Mesothelial cell of epicardium (in vitro differentiated cells): ENCODE measurements at regions not wholly inside any gene's neighbourhood (a gene's known extent, or its start where the extent isn't known, plus 50 kb on each side); places are given as distances from the start of the nearest gene placed in this dataset.
"Not testable (repeated sequence)": the region's sequence is repeated elsewhere in the genome, so short reads cannot be mapped to it uniquely, and the experiment has no call there.

ENCODE experiments used
- DNase-seq, 2 experiments: peaks; one replicate each; pipeline ENCODE4 v3.0.0; 2021; ENCODE audit warnings: low spot score in 2 of 2; ENCODE audit not compliant: unreplicated experiment in 2 of 2
- H3K27ac Mint-ChIP-seq: 2 replicates; pipeline ENCODE4 v1.8.0; 2021; ENCODE audit warnings: mixed read lengths
- H3K27me3 Mint-ChIP-seq: 2 replicates; pipeline ENCODE4 v1.8.0; 2021; ENCODE audit warnings: low read depth, mixed read lengths
- H3K36me3 Mint-ChIP-seq: 2 replicates; pipeline ENCODE4 v1.8.0; 2021; ENCODE audit warnings: mixed read lengths
- H3K4me1 Mint-ChIP-seq: 2 replicates; pipeline ENCODE4 v1.8.0; 2021; ENCODE audit warnings: mixed read lengths
- H3K4me3 Mint-ChIP-seq: 2 replicates; pipeline ENCODE4 v1.8.0; 2021; ENCODE audit warnings: mild to moderate bottlenecking, moderate library complexity, mixed read lengths
- H3K9me3 Mint-ChIP-seq: 2 replicates; pipeline ENCODE4 v1.8.0; 2021; ENCODE audit warnings: mixed read lengths

DNA sequence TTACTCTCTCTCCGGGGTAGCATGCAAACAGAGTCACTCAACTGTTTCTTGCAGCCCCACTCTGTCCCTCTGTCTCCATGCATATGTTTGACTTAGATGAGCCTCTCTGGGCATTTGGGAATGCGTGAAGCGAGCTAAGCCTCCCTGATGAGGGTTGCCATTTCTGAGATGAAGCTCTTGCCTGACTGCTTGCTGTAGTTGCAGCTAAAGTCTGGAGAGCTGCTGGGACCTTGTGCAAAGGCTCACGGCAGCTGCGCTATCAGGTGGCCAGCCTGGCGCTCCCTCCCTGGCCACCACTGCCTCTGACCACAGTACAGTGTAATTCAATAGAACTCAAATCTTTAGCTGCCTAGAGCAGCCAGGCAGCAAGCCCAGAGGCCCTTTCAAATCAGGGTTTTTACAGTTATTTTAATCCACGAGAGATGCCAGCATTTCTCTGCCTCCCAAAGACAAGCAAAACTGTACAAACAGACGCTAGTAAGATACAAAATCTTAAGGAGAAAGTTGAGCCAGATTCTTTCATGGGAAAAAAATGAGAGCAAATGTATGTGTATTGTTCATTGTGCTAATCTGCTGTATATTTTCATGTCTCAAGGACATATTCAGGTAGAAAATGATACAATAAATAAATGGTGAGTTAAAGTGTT is 694.6 kb downstream of the PRIM2 start:
- not testable (repeated sequence) for DNase-seq, H3K4me1 Mint-ChIP-seq, H3K27me3 Mint-ChIP-seq, H3K4me3 Mint-ChIP-seq, H3K36me3 Mint-ChIP-seq, H3K27ac Mint-ChIP-seq
- H3K9me3 Mint-ChIP-seq, result peaks cover 59% of the 10 kb centered on the region

DNA sequence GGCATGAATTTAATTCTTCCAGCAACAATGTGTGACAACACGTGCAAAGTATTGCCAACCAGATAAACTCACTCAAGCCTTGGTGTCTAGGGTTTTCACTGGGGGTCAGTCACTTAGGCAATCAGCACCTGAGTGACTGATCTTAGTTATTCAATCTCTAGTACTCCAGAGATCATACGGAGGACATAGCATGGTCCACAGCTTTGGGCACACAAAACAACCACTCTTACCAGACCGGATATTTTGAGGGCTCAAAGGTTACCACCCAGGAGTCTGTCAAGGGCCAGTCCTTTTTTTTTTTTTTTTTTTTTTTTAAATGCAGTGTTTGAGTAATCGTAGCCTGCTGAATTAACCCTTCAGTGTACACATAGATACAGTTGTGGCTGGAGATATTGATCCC is 699.2 kb downstream of the PRIM2 start:
- not testable (repeated sequence) for H3K27ac Mint-ChIP-seq, H3K4me3 Mint-ChIP-seq, DNase-seq, H3K4me1 Mint-ChIP-seq, H3K36me3 Mint-ChIP-seq, H3K27me3 Mint-ChIP-seq
- H3K9me3 Mint-ChIP-seq, result peaks cover 56% of the 10 kb centered on the region

DNA sequence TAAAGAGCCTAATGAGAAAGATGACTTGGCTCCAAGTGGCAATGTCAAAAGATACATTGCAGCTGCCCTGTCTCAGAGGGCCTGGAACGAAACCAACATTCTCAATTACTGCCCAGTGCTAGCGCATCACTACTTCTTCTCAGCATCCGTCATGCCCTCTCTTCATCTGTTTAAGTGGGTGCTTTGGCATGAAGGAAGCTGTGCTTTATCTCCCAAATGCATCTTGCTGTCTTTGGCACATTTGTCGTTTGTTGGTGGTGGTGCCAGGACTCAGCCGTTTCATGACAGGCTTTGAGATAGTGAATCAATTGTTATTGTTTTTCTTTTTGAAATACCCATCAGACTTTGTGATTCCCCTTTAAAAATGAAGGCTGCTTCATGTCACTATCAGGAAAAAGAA is 710.8 kb downstream of the PRIM2 start:
- peaks cover 43% of the 10 kb centered on the region for H3K9me3 Mint-ChIP-seq
- not testable (repeated sequence) for H3K27ac Mint-ChIP-seq, DNase-seq, H3K4me1 Mint-ChIP-seq, H3K27me3 Mint-ChIP-seq, H3K4me3 Mint-ChIP-seq, H3K36me3 Mint-ChIP-seq

DNA sequence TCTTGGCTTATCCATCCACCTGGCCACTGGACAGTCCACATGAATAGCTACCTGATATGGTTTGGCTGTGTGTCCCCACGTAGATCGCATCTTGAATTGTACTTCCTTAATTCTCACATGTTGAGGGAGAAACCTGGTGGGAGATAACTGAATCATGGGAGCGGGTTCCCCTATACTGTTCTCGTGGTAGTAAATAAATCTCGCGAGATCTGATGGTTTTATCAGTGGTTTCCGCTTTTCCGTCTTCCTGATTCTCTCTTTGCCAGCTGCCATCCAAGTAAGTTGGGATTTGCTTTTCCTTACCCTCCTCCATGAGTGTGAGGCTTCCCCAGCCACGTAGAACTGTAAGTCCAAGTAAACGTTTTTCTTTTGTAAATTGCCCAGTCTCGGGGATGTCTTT is 720.8 kb downstream of the PRIM2 start:
- not testable (repeated sequence) for H3K4me1 Mint-ChIP-seq, H3K36me3 Mint-ChIP-seq, DNase-seq, H3K27me3 Mint-ChIP-seq, H3K4me3 Mint-ChIP-seq, H3K27ac Mint-ChIP-seq
- H3K9me3 Mint-ChIP-seq, result peaks cover 40% of the 10 kb centered on the region

DNA sequence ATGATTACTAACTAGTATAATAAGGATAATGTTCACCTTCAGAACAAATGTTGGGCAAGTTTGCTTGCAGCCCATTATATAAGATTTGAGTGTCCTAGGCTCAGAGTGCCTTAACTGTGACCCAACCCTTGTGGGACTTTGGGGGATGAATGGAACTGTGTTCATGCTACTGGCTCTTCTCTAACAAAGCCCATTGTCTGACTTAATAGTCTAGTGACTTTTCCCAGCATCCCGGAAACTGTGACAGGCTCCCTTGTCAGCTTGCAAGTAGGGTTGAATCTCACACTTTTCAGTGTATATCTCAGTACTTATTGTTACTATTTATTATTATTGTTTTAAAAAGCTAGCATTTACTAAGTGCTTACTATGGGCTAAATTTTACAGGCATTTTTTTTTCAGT is 729.2 kb downstream of the PRIM2 start:
- peaks cover 48% of the 10 kb centered on the region for H3K9me3 Mint-ChIP-seq
- H3K27ac Mint-ChIP-seq, DNase-seq, H3K27me3 Mint-ChIP-seq, H3K36me3 Mint-ChIP-seq, H3K4me1 Mint-ChIP-seq, H3K4me3 Mint-ChIP-seq: not testable (repeated sequence)

DNA sequence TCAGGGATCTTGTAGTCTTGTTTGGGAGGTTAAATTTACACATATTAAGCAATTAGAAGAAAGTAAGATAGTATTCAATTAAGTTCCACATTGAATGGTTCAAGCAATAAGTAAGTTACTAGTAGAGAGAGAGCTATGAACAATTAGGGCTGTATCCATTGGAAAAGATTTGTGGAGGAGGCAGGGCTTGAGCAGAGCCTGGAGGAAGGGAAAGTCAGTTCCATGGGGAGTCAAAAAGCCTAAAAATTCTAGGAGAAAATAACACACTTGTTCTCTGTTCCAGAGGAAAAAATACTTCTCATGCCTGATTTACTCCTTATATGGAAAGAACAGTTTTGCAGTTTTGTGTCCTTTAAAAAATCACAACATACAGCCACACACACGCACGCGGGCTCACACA is 730.0 kb downstream of the PRIM2 start:
- not testable (repeated sequence) for H3K27ac Mint-ChIP-seq, H3K4me1 Mint-ChIP-seq, H3K4me3 Mint-ChIP-seq, DNase-seq, H3K36me3 Mint-ChIP-seq, H3K27me3 Mint-ChIP-seq
- H3K9me3 Mint-ChIP-seq, result peaks cover 54% of the 10 kb centered on the region

DNA sequence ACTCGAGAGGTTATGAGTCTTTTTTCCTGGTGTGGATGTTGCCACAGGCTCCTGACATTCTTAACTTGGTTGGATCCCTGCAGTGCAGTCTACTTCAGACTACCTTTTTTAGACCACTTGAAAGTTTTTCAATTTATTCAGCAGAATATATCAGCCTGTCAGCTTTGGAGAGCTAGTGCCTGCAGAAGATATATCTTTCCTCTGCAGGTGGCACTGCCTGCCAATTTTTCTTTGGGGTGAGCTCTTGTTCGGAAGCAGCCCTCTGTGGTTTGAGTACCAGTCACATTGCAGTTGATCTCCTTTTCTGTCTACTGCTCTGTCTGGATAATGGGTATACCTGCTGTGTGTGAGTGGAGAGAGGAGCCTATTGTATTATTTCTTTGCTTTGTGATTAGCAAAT is 730.4 kb downstream of the PRIM2 start:
- H3K9me3 Mint-ChIP-seq, result peaks cover 54% of the 10 kb centered on the region
- not testable (repeated sequence) for H3K27me3 Mint-ChIP-seq, H3K4me1 Mint-ChIP-seq, DNase-seq, H3K36me3 Mint-ChIP-seq, H3K27ac Mint-ChIP-seq, H3K4me3 Mint-ChIP-seq

DNA sequence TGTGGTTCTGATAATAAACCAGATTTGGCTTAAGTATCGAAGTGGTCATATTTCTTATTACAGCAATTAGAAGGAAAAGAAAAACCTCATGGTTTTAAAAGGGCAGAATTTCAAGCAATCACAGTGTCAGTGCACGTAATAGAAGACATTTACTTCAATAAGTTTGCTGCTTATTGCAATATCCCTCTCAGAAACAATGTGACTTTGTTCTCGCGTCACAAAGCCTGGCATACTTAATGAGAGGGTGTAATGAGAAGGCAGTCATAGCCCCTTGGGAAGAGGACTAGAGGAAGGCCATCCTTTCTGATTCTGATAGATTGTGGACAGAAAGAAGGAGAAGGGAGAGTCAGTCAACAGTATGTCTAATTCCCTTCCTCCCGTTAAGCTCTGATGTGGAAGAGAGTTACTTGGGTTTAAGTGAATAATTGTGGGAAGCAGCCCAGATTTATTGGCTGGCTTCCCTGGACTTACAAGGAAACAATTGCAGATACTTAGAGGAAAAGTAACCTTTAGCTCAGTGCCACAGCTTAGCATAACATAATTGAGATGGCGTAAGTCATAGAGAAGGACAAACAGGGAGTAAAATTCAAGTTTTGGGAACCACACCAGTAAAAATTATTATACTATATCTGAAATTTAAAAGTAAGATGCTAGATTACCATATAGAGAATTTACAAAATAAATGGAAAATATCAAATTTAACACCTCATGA is 738.2 kb downstream of the PRIM2 start:
- H3K27ac Mint-ChIP-seq, H3K36me3 Mint-ChIP-seq, H3K4me1 Mint-ChIP-seq, H3K4me3 Mint-ChIP-seq, DNase-seq, H3K27me3 Mint-ChIP-seq: not testable (repeated sequence)
- H3K9me3 Mint-ChIP-seq, result peaks cover 56% of the 10 kb centered on the region

DNA sequence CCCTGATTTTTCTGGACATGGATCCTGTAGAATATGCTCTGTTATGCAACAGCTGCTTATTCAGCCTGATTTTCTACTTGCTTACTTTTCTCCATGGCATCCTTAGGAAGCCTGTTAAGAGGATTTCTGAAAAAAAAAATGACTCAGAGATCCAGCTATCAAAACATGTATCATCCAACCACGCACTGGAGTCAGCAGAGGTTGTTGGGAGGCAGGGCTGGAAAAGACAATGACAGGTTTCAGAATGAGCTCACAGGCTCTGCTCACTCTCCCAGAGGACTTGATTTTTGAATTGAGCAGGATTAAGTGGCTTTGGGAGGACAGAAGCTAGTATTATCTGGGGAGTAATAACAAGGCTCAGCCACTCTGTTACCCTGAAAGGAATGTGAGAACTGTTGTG is 742.3 kb downstream of the PRIM2 start:
- not testable (repeated sequence) for H3K4me3 Mint-ChIP-seq, H3K4me1 Mint-ChIP-seq, H3K36me3 Mint-ChIP-seq, H3K27ac Mint-ChIP-seq, H3K27me3 Mint-ChIP-seq, DNase-seq
- H3K9me3 Mint-ChIP-seq, result peaks cover 50% of the 10 kb centered on the region

DNA sequence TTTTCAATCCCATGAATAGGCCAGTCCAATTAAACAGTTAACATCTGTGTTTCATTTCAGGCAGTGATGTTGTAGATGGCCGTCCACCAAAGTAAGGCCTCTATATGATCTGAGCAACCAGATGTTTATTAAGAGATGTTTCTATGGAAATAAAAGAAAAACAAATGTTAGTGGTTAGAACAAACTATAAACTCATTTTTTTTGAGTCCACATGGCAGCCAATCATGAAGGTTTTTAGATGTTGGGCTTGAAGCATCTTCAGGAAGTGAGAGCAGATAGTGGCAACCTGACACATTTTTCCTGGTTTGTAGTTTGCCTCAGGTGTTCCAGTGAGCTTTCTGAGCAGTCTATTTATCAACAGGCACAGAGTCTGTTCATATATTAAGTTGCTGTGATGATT is 746.1 kb downstream of the PRIM2 start:
- not testable (repeated sequence) for DNase-seq, H3K36me3 Mint-ChIP-seq, H3K4me3 Mint-ChIP-seq, H3K27me3 Mint-ChIP-seq, H3K4me1 Mint-ChIP-seq, H3K27ac Mint-ChIP-seq
- H3K9me3 Mint-ChIP-seq, result peaks cover 33% of the 10 kb centered on the region

DNA sequence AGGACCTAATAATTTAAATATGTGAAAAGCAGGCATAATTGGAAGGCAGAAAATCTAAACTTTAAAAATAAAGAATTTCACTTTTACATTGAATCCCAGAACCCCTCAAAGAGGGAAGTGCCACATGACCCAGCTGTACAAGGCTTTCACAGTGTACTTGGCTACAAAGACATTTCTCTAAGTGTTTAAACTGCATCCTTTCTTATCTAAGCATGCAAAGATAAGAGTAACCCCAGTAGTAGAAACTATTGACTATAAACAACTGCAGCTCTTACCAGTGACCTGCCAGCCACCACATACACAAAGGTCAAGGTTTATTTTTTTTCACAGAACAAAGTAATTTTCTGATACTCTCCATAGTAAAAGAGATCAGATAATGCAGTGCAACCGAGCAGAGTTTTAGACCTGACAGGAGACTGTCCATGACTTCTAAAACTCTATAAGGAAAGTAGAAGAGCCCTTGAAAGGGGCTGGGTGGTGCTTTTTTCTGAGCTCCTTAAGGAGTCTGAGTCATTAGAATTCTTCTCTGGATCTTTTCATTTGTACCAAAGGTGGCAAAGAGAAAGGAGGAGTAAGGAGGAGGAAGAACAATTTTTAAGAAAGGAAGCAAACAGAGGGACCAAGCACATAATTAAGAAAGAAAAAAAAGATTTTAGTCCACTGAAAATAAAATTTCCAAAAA is 750.6 kb downstream of the PRIM2 start:
- not testable (repeated sequence) for H3K4me1 Mint-ChIP-seq, DNase-seq, H3K27ac Mint-ChIP-seq, H3K27me3 Mint-ChIP-seq, H3K4me3 Mint-ChIP-seq, H3K36me3 Mint-ChIP-seq
- H3K9me3 Mint-ChIP-seq, result peaks cover 27% of the 10 kb centered on the region
